Mesothelial cell of epicardium (in vitro differentiated cells): ENCODE measurements at regions not wholly inside any gene's neighbourhood (a gene's known extent, or its start where the extent isn't known, plus 50 kb on each side); places are given as distances from the start of the nearest gene placed in this dataset.

Experiments used
- DNase-seq, 2 experiments: peaks; one replicate each; pipeline ENCODE4 v3.0.0; 2021; ENCODE audit warnings: low spot score in 2 of 2; ENCODE audit not compliant: unreplicated experiment in 2 of 2
- H3K27ac Mint-ChIP-seq: 2 replicates; pipeline ENCODE4 v1.8.0; 2021; ENCODE audit warnings: mixed read lengths
- H3K27me3 Mint-ChIP-seq: 2 replicates; pipeline ENCODE4 v1.8.0; 2021; ENCODE audit warnings: low read depth, mixed read lengths
- H3K36me3 Mint-ChIP-seq: 2 replicates; pipeline ENCODE4 v1.8.0; 2021; ENCODE audit warnings: mixed read lengths
- H3K4me1 Mint-ChIP-seq: 2 replicates; pipeline ENCODE4 v1.8.0; 2021; ENCODE audit warnings: mixed read lengths
- H3K4me3 Mint-ChIP-seq: 2 replicates; pipeline ENCODE4 v1.8.0; 2021; ENCODE audit warnings: mild to moderate bottlenecking, moderate library complexity, mixed read lengths
- H3K9me3 Mint-ChIP-seq: 2 replicates; pipeline ENCODE4 v1.8.0; 2021; ENCODE audit warnings: mixed read lengths
- CTCF ChIP-seq: fragments of 200-600 bp; sonication (generic); IDR thresholded peaks from one replicate; pipeline ENCODE4 v1.5.0; 2021; ENCODE audit warnings: antibody characterized with exemption; ENCODE audit not compliant: unreplicated experiment

GRCh38 chr13:26873386-26873698 lies 112.8 kb upstream of the GPR12 start:
- H3K4me1 Mint-ChIP-seq: no peaks in the 10 kb centered on the region
- TF ChIP-seq CTCF: no peak
- peaks cover 26% of the 10 kb centered on the region for H3K27me3 Mint-ChIP-seq
- H3K36me3 Mint-ChIP-seq: no peaks in the 10 kb centered on the region
- H3K27ac Mint-ChIP-seq: no peak overlapping the region
- no peak overlapping the region for H3K4me3 Mint-ChIP-seq
- H3K9me3 Mint-ChIP-seq: peaks cover 22% of the 10 kb centered on the region
- DNase-seq: no peak

- peak; percentile 64 for TF ChIP-seq CTCF
- peak; percentile 47 to 77 for DNase-seq
- H3K36me3 Mint-ChIP-seq: no peaks in the 10 kb centered on the region
Measured at GRCh38 chr13:26872525-26873385, 112.2 kb upstream of the GPR12 start.

GRCh38 chr13:26867451-26868091 lies 107.0 kb upstream of the GPR12 start:
- H3K4me3 Mint-ChIP-seq: no peak overlapping the region
- peak in 1 of 2 experiments; percentile 69 for DNase-seq

More at GRCh38 chr13:26872525-26873385, 112.2 kb upstream of the GPR12 start:
- H3K27me3 Mint-ChIP-seq: peaks cover 21% of the 10 kb centered on the region
- H3K4me1 Mint-ChIP-seq: no peaks in the 10 kb centered on the region
- no peak overlapping the region for H3K27ac Mint-ChIP-seq
- H3K4me3 Mint-ChIP-seq: no peak overlapping the region
- peaks cover 18% of the 10 kb centered on the region for H3K9me3 Mint-ChIP-seq

GRCh38 chr13:26864576-26864975 lies 104.0 kb upstream of the GPR12 start:
- H3K9me3 Mint-ChIP-seq: no peaks in the 10 kb centered on the region
- no peak overlapping the region for H3K27ac Mint-ChIP-seq
- peaks cover 46% of the 10 kb centered on the region for H3K27me3 Mint-ChIP-seq
- no peaks in the 10 kb centered on the region for H3K4me1 Mint-ChIP-seq
- DNase-seq: no peak
- no peaks in the 10 kb centered on the region for H3K36me3 Mint-ChIP-seq
- no peak overlapping the region for H3K4me3 Mint-ChIP-seq
- TF ChIP-seq CTCF: no peak

More at GRCh38 chr13:26867451-26868091, 107.0 kb upstream of the GPR12 start:
- peaks cover 32% of the 10 kb centered on the region for H3K27me3 Mint-ChIP-seq
- H3K4me1 Mint-ChIP-seq: no peaks in the 10 kb centered on the region
- H3K36me3 Mint-ChIP-seq: no peaks in the 10 kb centered on the region
- no peak overlapping the region for H3K27ac Mint-ChIP-seq
- TF ChIP-seq CTCF: no peak
- H3K9me3 Mint-ChIP-seq: no peaks in the 10 kb centered on the region

- no peak for TF ChIP-seq CTCF
- no peaks in the 10 kb centered on the region for H3K4me1 Mint-ChIP-seq
- no peak overlapping the region for H3K4me3 Mint-ChIP-seq
- H3K27ac Mint-ChIP-seq: no peak overlapping the region
- no peak for DNase-seq
- peaks cover 67% of the 10 kb centered on the region for H3K27me3 Mint-ChIP-seq
- H3K9me3 Mint-ChIP-seq: no peaks in the 10 kb centered on the region
- H3K36me3 Mint-ChIP-seq: no peaks in the 10 kb centered on the region
Measured at GRCh38 chr13:26861941-26862340, 101.4 kb upstream of the GPR12 start.
